HEK293 (cell line): ENCODE measurements at regions not wholly inside any gene's neighbourhood (a gene's known extent, or its start where the extent isn't known, plus 50 kb on each side); places are given as distances from the start of the nearest gene placed in this dataset.

Source experiments
- CTCF ChIA-PET: fragments of 350-600 bp; formaldehyde crosslinking; extraction: SDS; loops from one replicate; lab custom pipeline; 2021; ENCODE audit warnings: antibody characterized with exemption; lab: Yijun Ruan, JAX
- POLR2A ChIA-PET: fragments of 300-600 bp; formaldehyde crosslinking; extraction: SDS; loops from one replicate; lab custom pipeline; 2020; ENCODE audit warnings: antibody characterized with exemption, inconsistent platforms; lab: Yijun Ruan, JAX
- H3K27ac ChIP-seq: fragments of 200-500 bp; sonication (Bioruptor generic); 2 replicates; pipeline ENCODE4 v1.5.1; 2014; ENCODE audit warnings: low read depth, low read length, control low read depth, inconsistent platforms; ENCODE audit errors: extremely low read depth
- H3K36me3 ChIP-seq, 2 experiments: fragments of 200-500 bp in 1 of 2; sonication (Bioruptor generic) in 1 of 2; 1 replicate in 1 of 2; 2 replicates in 1 of 2; pipeline ENCODE4 v1.5.1; 2014 to 2017; ENCODE audit warnings: inconsistent platforms in 2 of 2, low read length in 2 of 2; ENCODE audit not compliant: control insufficient read depth in 2 of 2, insufficient read depth in 1 of 2
- H3K4me1 ChIP-seq: fragments of 200-500 bp; sonication (Bioruptor generic); 2 replicates; pipeline ENCODE4 v1.5.1; 2014; ENCODE audit warnings: mild to moderate bottlenecking, low read length, inconsistent platforms; ENCODE audit not compliant: control insufficient read depth, insufficient read depth
- H3K4me3 ChIP-seq: 2 replicates; pipeline ENCODE4 v1.5.1; 2011; ENCODE audit warnings: low read depth, mild to moderate bottlenecking, control low read depth, low read length, moderate library complexity
- H3K9me3 ChIP-seq: fragments of 200-500 bp; sonication (Bioruptor generic); 2 replicates; pipeline ENCODE4 v1.5.1; 2014; ENCODE audit warnings: low read depth, low read length, inconsistent platforms; ENCODE audit not compliant: control insufficient read depth, insufficient read depth
- CTCF ChIP-seq: fragments of 450-650 bp; formaldehyde crosslinking; IDR thresholded peaks from 2 replicates; pipeline ENCODE4 v1.5.1; 2016; ENCODE audit warnings: missing biosample characterization, missing genetic modification characterization
- HOXA7 ChIP-seq: sonication (generic); formaldehyde crosslinking; IDR thresholded peaks from 2 replicates; pipeline ENCODE4 v1.8.1; 2022; ENCODE audit warnings: missing genetic modification reagents, borderline replicate concordance
- PATZ1 ChIP-seq: fragments of 450-650 bp; formaldehyde crosslinking; IDR thresholded peaks from 2 replicates; pipeline ENCODE4 v1.5.1; 2016; ENCODE audit warnings: missing biosample characterization, missing genetic modification characterization
- REPIN1 ChIP-seq: fragments of 450-650 bp; formaldehyde crosslinking; IDR thresholded peaks from 2 replicates; pipeline ENCODE4 v1.5.1; 2017; ENCODE audit warnings: missing biosample characterization, missing genetic modification characterization, low read depth
- SCRT2 ChIP-seq: fragments of 450-650 bp; formaldehyde crosslinking; IDR thresholded peaks from 2 replicates; pipeline ENCODE4 v1.5.1; 2016; ENCODE audit warnings: missing biosample characterization, missing genetic modification characterization
- SP7 ChIP-seq: fragments of 450-650 bp; formaldehyde crosslinking; IDR thresholded peaks from 2 replicates; pipeline ENCODE4 v1.5.1; 2016; ENCODE audit warnings: missing biosample characterization, missing genetic modification characterization
- YY2 ChIP-seq: fragments of 450-650 bp; formaldehyde crosslinking; IDR thresholded peaks from 2 replicates; pipeline ENCODE4 v1.5.1; 2016; ENCODE audit warnings: missing biosample characterization, missing genetic modification characterization
- ZBTB17 ChIP-seq: fragments of 450-650 bp; formaldehyde crosslinking; IDR thresholded peaks from 2 replicates; pipeline ENCODE4 v1.5.1; 2016; ENCODE audit warnings: missing biosample characterization, missing genetic modification characterization
- ZBTB44 ChIP-seq: fragments of 450-650 bp; IDR thresholded peaks from 2 replicates; pipeline ENCODE4 v1.5.1; 2018; ENCODE audit warnings: missing biosample characterization, mild to moderate bottlenecking, missing genetic modification characterization
- ZNF292 ChIP-seq: fragments of 450-650 bp; formaldehyde crosslinking; IDR thresholded peaks from 2 replicates; pipeline ENCODE4 v1.5.1; 2016; ENCODE audit warnings: low read depth, missing biosample characterization, missing genetic modification characterization, borderline replicate concordance
- ZNF585B ChIP-seq: fragments of 450-650 bp; formaldehyde crosslinking; IDR thresholded peaks from 2 replicates; pipeline ENCODE4 v1.5.1; 2016; ENCODE audit warnings: missing biosample characterization, missing genetic modification characterization
- ZNF600 ChIP-seq: fragments of 450-650 bp; formaldehyde crosslinking; IDR thresholded peaks from 2 replicates; pipeline ENCODE4 v1.5.1; 2016; ENCODE audit warnings: missing biosample characterization, missing genetic modification characterization
- ZNF624 ChIP-seq: fragments of 450-650 bp; formaldehyde crosslinking; IDR thresholded peaks from 2 replicates; pipeline ENCODE4 v1.5.1; 2017; ENCODE audit warnings: missing biosample characterization, missing genetic modification characterization
- ZNF654 ChIP-seq: fragments of 450-650 bp; formaldehyde crosslinking; IDR thresholded peaks from 2 replicates; pipeline ENCODE4 v1.5.1; 2016; ENCODE audit warnings: low read depth, missing biosample characterization, missing genetic modification characterization
- ZNF660 ChIP-seq: fragments of 450-650 bp; IDR thresholded peaks from 2 replicates; pipeline ENCODE4 v1.5.1; 2018; ENCODE audit warnings: missing biosample characterization, mild to moderate bottlenecking, missing genetic modification characterization
- ZSCAN16 ChIP-seq: fragments of 450-650 bp; formaldehyde crosslinking; IDR thresholded peaks from 2 replicates; pipeline ENCODE4 v1.5.1; 2016; ENCODE audit warnings: missing biosample characterization, missing genetic modification characterization

- peaks cover 10% of the 10 kb centered on the region; the same call in 1 of the 2 replicates for H3K4me1 ChIP-seq
- ChIA-PET POLR2A (no interaction called here), CTCF (interaction anchor here (0.7 to 18.8 kb wide), 39 partner anchors 9 to 832 kb away, joined by 3 to 489 read pairs (median 5); partner anchors contain the start of gene ABLIM3)
- no peaks in the 10 kb centered on the region for H3K36me3 ChIP-seq
- no peaks in the 10 kb centered on the region for H3K9me3 ChIP-seq
- TF ChIP-seq ZSCAN16 (tag by site-specific recombination) (no peak), SP7 (tag by site-specific recombination) (0 out of 2 replicates have a peak, but pooled peaks have one; percentile 24)
- no peak overlapping the region for H3K27ac ChIP-seq
- no peak overlapping the region for H3K4me3 ChIP-seq
Measured at GRCh38 chr5:148732692-148733091, 78.4 kb upstream of the HTR4 start.

GRCh38 chr5:148733601-148734438 is 79.5 kb upstream of the HTR4 start:
- POLR2A ChIA-PET, result no interaction called here
- TF ChIP-seq ZNF654 (tag by site-specific recombination) (peak; percentile 69), ZNF600 (tag by site-specific recombination) (peak; percentile 76), ZBTB17 (tag by site-specific recombination) (peak; percentile 34; the same call in 1 of the 2 replicates), PATZ1 (tag by site-specific recombination) (no peak), CTCF (tag by site-specific recombination) (peak; percentile 64), ZBTB44 (tag by site-specific recombination) (no peak), ZNF660 (tag by site-specific recombination) (0 out of 2 replicates have a peak, but pooled peaks have one; percentile 43), HOXA7 (CRISPR knock-in tag) (no peak), SCRT2 (peak; percentile 46; the same call in 1 of the 2 replicates), REPIN1 (tag by site-specific recombination) (no peak), YY2 (tag by site-specific recombination) (no peak), ZNF585B (tag by site-specific recombination) (no peak), ZNF292 (tag by site-specific recombination) (no peak), ZNF624 (tag by site-specific recombination) (no peak)
- H3K36me3 ChIP-seq, result no peaks in the 10 kb centered on the region

More at GRCh38 chr5:148733601-148734438, 79.5 kb upstream of the HTR4 start:
- Histone ChIP-seq H3K4me1 (peaks cover 10% of the 10 kb centered on the region; the same call in 1 of the 2 replicates), H3K27ac (no peak overlapping the region), H3K9me3 (no peaks in the 10 kb centered on the region), H3K4me3 (no peak overlapping the region)
- CTCF ChIA-PET, result interaction anchor here (0.6 to 18.8 kb wide), 55 partner anchors 8 to 554 kb away, joined by 3 to 489 read pairs (median 4); partner anchors contain the start of gene ABLIM3
